ENCODE measurements at regions not wholly inside any gene's neighbourhood (a gene's known extent, or its start where the extent isn't known, plus 50 kb on each side); places are given as distances from the start of the nearest gene placed in this dataset.

GRCh38 chr6:44735630-44735963 is 348.1 kb downstream of the CDC5L start:
- H4K20me1 ChIP-seq (ENCODE audit: insufficient read depth, low read length, poor library complexity, severe bottlenecking) = no peaks in the 10 kb centered on the region
- peaks cover 17% of the 10 kb centered on the region for H3K4me1 ChIP-seq (ENCODE audit: insufficient read depth, low read length, poor library complexity, severe bottlenecking)
- no peak overlapping the region for H2AFZ ChIP-seq (ENCODE audit: low read length)
- H3K36me3 ChIP-seq (ENCODE audit: insufficient read depth, low read length) = no peaks in the 10 kb centered on the region
- H3F3A ChIP-seq (ENCODE audit: low read depth) = no peaks in the 10 kb centered on the region
- no peak for TF ChIP-seq EZH2phosphoT487 (IDR thresholded peaks at IDR 0.05; ENCODE audit: borderline replicate concordance)
- no peak for TF ChIP-seq CTCF (conservative IDR thresholded peaks at IDR 0.05; ENCODE audit: low read length)
- no peak overlapping the region for H3K4me3 ChIP-seq (ENCODE audit: low read length, poor library complexity, severe bottlenecking)
- no peak overlapping the region for H3K4me2 ChIP-seq (ENCODE audit: low read depth, low read length, poor library complexity, severe bottlenecking)
- H3K27me3 ChIP-seq (ENCODE audit: insufficient read depth, low read length, poor library complexity, severe bottlenecking) = no peaks in the 10 kb centered on the region
- H3K9ac ChIP-seq (ENCODE audit: low read depth, low read length, poor library complexity, severe bottlenecking) = no peak overlapping the region
- no peaks in the 10 kb centered on the region for H3K9me3 ChIP-seq (ENCODE audit: insufficient read depth, low read depth, low read length)
- no peaks in the 10 kb centered on the region for H3K79me2 ChIP-seq (ENCODE audit: insufficient read depth, low read length)
- no peaks in the 10 kb centered on the region for H3K9me2 ChIP-seq (replicated peaks; ENCODE audit: low read depth, low read length)

- no peaks in the 10 kb centered on the region for H3K4me1 ChIP-seq (ENCODE audit: insufficient read depth, low read length, poor library complexity, severe bottlenecking)
- no peaks in the 10 kb centered on the region for H3K9me3 ChIP-seq (ENCODE audit: insufficient read depth, low read depth, low read length)
- no peaks in the 10 kb centered on the region for H3F3A ChIP-seq (ENCODE audit: low read depth)
- H3K4me3 ChIP-seq (ENCODE audit: low read length, poor library complexity, severe bottlenecking) = no peak overlapping the region
- no peak overlapping the region for H3K9ac ChIP-seq (ENCODE audit: low read depth, low read length, poor library complexity, severe bottlenecking)
- H3K27me3 ChIP-seq (ENCODE audit: insufficient read depth, low read length, poor library complexity, severe bottlenecking) = no peaks in the 10 kb centered on the region
- H3K36me3 ChIP-seq (ENCODE audit: insufficient read depth, low read length) = no peaks in the 10 kb centered on the region
- no peaks in the 10 kb centered on the region for H3K79me2 ChIP-seq (ENCODE audit: insufficient read depth, low read length)
- no peak overlapping the region for H3K4me2 ChIP-seq (ENCODE audit: low read depth, low read length, poor library complexity, severe bottlenecking)
- H2AFZ ChIP-seq (ENCODE audit: low read length) = no peak overlapping the region; the same call in 1 of the 2 replicates
- TF ChIP-seq CTCF (conservative IDR thresholded peaks at IDR 0.05; ENCODE audit: low read length) (no peak), EZH2phosphoT487 (IDR thresholded peaks at IDR 0.05; ENCODE audit: borderline replicate concordance) (no peak)
- H3K9me2 ChIP-seq (replicated peaks; ENCODE audit: low read depth, low read length) = no peaks in the 10 kb centered on the region
- no peaks in the 10 kb centered on the region for H4K20me1 ChIP-seq (ENCODE audit: insufficient read depth, low read length, poor library complexity, severe bottlenecking)
Observed at GRCh38 chr6:44737341-44737740, 349.8 kb downstream of the CDC5L start.

GRCh38 chr6:44737829-44738528 is 350.5 kb downstream of the CDC5L start:
- no peaks in the 10 kb centered on the region for H3F3A ChIP-seq (ENCODE audit: low read depth)
- no peaks in the 10 kb centered on the region for H3K9me3 ChIP-seq (ENCODE audit: insufficient read depth, low read depth, low read length)
- no peaks in the 10 kb centered on the region for H3K9me2 ChIP-seq (replicated peaks; ENCODE audit: low read depth, low read length)
- H2AFZ ChIP-seq (ENCODE audit: low read length) = peak overlapping the region; percentile 66
- no peak overlapping the region for H3K9ac ChIP-seq (ENCODE audit: low read depth, low read length, poor library complexity, severe bottlenecking)
- no peaks in the 10 kb centered on the region for H3K36me3 ChIP-seq (ENCODE audit: insufficient read depth, low read length)
- no peak overlapping the region for H3K4me3 ChIP-seq (ENCODE audit: low read length, poor library complexity, severe bottlenecking)
- no peaks in the 10 kb centered on the region for H3K79me2 ChIP-seq (ENCODE audit: insufficient read depth, low read length)
- no peaks in the 10 kb centered on the region for H4K20me1 ChIP-seq (ENCODE audit: insufficient read depth, low read length, poor library complexity, severe bottlenecking)
- H3K27me3 ChIP-seq (ENCODE audit: insufficient read depth, low read length, poor library complexity, severe bottlenecking) = no peaks in the 10 kb centered on the region
- H3K4me2 ChIP-seq (ENCODE audit: low read depth, low read length, poor library complexity, severe bottlenecking) = no peak overlapping the region
- no peaks in the 10 kb centered on the region for H3K4me1 ChIP-seq (ENCODE audit: insufficient read depth, low read length, poor library complexity, severe bottlenecking)
- TF ChIP-seq CTCF (conservative IDR thresholded peaks at IDR 0.05; ENCODE audit: low read length) = no peak
- no peak for TF ChIP-seq EZH2phosphoT487 (IDR thresholded peaks at IDR 0.05; ENCODE audit: borderline replicate concordance)

Measured in Loucy (cell line).